ENCODE measurements at regions not wholly inside any gene's neighbourhood (a gene's known extent, or its start where the extent isn't known, plus 50 kb on each side); places are given as distances from the start of the nearest gene placed in this dataset.
A peak's percentile ranks its signal among the peaks of the same experiment; 100 is the strongest.

DNA sequence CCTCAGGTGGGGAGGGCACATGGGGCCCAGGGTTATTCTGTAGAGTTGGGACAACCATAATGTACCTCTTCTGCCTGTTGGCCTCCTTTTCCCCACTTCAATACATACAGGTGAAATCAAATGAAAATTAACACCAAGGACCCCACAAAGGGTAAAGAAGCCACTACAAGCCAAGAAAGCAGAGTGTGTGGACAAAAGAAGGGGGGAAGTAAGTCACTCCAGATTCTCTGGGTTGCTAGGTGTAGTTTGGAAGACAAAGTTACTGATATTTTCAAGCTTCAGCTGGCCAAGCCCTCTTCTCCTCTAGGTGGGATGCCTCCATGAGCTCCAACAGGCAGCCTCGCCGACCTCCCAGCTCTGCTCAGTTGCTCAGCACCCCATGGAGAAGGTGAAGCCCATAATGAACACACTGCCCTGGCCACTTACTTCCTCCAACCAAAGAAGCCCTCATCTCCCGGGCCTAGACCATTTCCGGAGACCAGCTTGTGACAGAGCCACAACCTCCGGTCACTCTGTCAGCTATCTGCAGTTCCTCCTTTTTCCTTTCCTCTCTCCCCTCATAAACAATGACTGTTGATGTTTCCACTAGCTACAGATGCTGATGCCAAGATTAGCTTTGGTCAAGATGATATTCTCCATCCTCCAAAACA lies 66.8 kb upstream of the MED4 start (continued):
- TF ChIP-seq SNIP1 (IDR thresholded peaks at IDR 0.05; ENCODE audit: low read depth) (no peak), ZNF561 (CRISPR knock-in tag; conservative IDR thresholded peaks at IDR 0.05) (no peak), MAX (CRISPR knock-in tag; IDR thresholded peaks at IDR 0.05) (no peak), TEAD4 (IDR thresholded peaks at IDR 0.05; ENCODE audit: low read length) (peak; percentile 54; the same call in 1 of the 2 replicates), TEAD4 (CRISPR knock-in tag; IDR thresholded peaks at IDR 0.05; ENCODE audit: borderline replicate concordance) (no peak), ZNF212 (CRISPR knock-in tag; IDR thresholded peaks at IDR 0.05) (no peak), ESRRB (CRISPR knock-in tag; IDR thresholded peaks at IDR 0.05; ENCODE audit: borderline replicate concordance) (no peak), RNF2 (IDR thresholded peaks at IDR 0.05) (peak; percentile 45; the same call in 1 of the 2 replicates), SP1 (CRISPR knock-in tag; IDR thresholded peaks at IDR 0.05) (no peak), RBM14 (IDR thresholded peaks at IDR 0.05; ENCODE audit: borderline replicate concordance, insufficient read depth, low read depth, low read length) (no peak), VEZF1 (CRISPR knock-in tag; IDR thresholded peaks at IDR 0.05) (no peak), JUND (IDR thresholded peaks at IDR 0.05; ENCODE audit: borderline replicate concordance, low read depth, low read length) (no peak), JUND (tag; IDR thresholded peaks at IDR 0.05; ENCODE audit: borderline replicate concordance, low read depth, low read length) (peak; percentile 26; the same call in 1 of the 3 replicates), GABPB2 (CRISPR knock-in tag; conservative IDR thresholded peaks at IDR 0.05) (no peak), RBM34 (IDR thresholded peaks at IDR 0.05; ENCODE audit: borderline replicate concordance, insufficient read depth, low read length) (no peak), ZNF311 (CRISPR knock-in tag; IDR thresholded peaks at IDR 0.05) (no peak), ZFX (CRISPR knock-in tag; IDR thresholded peaks at IDR 0.05) (peak; percentile 66), RBM25 (IDR thresholded peaks at IDR 0.05; ENCODE audit: low read depth, low read length, severe bottlenecking) (no peak), AFF4 (CRISPR knock-in tag; IDR thresholded peaks at IDR 0.05) (no peak)
- TF ChIP-seq, protein P1, sequence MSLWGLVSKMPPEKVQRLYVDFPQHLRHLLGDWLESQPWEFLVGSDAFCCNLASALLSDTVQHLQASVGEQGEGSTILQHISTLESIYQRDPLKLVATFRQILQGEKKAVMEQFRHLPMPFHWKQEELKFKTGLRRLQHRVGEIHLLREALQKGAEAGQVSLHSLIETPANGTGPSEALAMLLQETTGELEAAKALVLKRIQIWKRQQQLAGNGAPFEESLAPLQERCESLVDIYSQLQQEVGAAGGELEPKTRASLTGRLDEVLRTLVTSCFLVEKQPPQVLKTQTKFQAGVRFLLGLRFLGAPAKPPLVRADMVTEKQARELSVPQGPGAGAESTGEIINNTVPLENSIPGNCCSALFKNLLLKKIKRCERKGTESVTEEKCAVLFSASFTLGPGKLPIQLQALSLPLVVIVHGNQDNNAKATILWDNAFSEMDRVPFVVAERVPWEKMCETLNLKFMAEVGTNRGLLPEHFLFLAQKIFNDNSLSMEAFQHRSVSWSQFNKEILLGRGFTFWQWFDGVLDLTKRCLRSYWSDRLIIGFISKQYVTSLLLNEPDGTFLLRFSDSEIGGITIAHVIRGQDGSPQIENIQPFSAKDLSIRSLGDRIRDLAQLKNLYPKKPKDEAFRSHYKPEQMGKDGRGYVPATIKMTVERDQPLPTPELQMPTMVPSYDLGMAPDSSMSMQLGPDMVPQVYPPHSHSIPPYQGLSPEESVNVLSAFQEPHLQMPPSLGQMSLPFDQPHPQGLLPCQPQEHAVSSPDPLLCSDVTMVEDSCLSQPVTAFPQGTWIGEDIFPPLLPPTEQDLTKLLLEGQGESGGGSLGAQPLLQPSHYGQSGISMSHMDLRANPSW (CRISPR knock-in tag; IDR thresholded peaks at IDR 0.05), result no peak
